ENCODE measurements at regions not wholly inside any gene's neighbourhood (a gene's known extent, or its start where the extent isn't known, plus 50 kb on each side); places are given as distances from the start of the nearest gene placed in this dataset.

DNA sequence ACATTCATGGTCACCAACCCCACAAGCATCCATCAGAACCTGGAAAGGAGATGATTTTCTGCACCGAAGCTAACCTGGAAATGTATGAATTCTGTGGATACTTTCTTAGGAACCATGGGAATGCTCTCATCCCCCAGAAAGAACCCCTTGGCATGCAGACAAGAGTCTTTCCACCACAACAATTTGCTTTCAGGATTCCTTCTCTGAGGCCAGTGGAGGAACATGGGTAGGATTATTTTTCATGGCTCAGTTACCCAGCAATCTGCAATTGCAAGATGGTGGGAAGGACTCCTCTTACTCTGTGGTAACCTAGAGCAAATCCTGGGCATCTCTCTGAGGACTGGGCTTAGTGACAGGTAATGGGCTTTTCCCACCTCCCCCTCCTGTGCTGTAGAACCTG is 131.9 kb upstream of the MSX1 start:
- Histone ChIP-seq H4K20me1 (ENCODE audit: insufficient read depth) (no peaks in the 10 kb centered on the region), H3K4me1 (replicated peaks; ENCODE audit: insufficient read depth) (no peaks in the 10 kb centered on the region), H2AFZ (no peak overlapping the region), H3K27ac (no peak overlapping the region), H3K9me3 (ENCODE audit: insufficient read depth, low read depth) (no peaks in the 10 kb centered on the region), H3K4me3 (no peak overlapping the region), H3K27me3 (ENCODE audit: insufficient read depth, low read depth) (no peaks in the 10 kb centered on the region), H3K36me3 (ENCODE audit: low read depth) (no peaks in the 10 kb centered on the region), H3K79me2 (ENCODE audit: low read depth) (no peaks in the 10 kb centered on the region), H3F3A (ENCODE audit: insufficient read depth, low read depth) (no peaks in the 10 kb centered on the region), H3K9me2 (ENCODE audit: insufficient read depth) (no peaks in the 10 kb centered on the region), H3K4me2 (no peak overlapping the region)
- CTCF ChIA-PET: no interaction called here
- DNase-seq: no peak
- POLR2A ChIA-PET (ENCODE audit: unreplicated experiment): no interaction called here
- no TSS peak for BruUV-seq (replicated peaks)
- TF ChIP-seq, protein P1, sequence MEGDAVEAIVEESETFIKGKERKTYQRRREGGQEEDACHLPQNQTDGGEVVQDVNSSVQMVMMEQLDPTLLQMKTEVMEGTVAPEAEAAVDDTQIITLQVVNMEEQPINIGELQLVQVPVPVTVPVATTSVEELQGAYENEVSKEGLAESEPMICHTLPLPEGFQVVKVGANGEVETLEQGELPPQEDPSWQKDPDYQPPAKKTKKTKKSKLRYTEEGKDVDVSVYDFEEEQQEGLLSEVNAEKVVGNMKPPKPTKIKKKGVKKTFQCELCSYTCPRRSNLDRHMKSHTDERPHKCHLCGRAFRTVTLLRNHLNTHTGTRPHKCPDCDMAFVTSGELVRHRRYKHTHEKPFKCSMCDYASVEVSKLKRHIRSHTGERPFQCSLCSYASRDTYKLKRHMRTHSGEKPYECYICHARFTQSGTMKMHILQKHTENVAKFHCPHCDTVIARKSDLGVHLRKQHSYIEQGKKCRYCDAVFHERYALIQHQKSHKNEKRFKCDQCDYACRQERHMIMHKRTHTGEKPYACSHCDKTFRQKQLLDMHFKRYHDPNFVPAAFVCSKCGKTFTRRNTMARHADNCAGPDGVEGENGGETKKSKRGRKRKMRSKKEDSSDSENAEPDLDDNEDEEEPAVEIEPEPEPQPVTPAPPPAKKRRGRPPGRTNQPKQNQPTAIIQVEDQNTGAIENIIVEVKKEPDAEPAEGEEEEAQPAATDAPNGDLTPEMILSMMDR (conservative IDR thresholded peaks at IDR 0.05): no peak
- TF ChIP-seq EZH2 (IDR thresholded peaks at IDR 0.05; ENCODE audit: low read depth): no peak
- intact Hi-C loops (cut with micrococcal nuclease; ENCODE audit: unreplicated experiment): no loop called here

DNA sequence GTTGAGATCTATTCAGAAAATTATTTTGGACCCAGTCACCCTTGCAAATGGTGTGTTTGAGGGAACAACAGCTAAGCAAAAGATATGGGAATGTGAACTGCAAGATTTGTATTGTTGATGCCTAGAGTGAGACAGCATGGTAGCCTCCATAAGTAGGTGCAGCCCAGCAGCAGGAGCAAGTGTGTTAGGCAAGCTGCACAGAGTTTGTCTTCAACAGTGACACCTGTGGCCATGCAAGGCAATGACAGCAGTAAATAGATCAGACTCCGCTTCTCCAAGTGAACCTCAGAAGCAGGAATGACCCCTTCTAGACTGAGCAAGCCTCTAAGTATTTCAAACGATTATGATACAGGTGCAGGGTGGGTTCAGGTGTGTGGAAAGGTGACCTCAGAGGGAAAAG is 133.4 kb upstream of the MSX1 start:
- H3K9me2 ChIP-seq (ENCODE audit: insufficient read depth): no peaks in the 10 kb centered on the region
- no peak overlapping the region for H3K27ac ChIP-seq
- H2AFZ ChIP-seq: no peak overlapping the region
- BruUV-seq (replicated peaks): no TSS peak
- no peak overlapping the region for H3K4me3 ChIP-seq
- intact Hi-C loops (cut with micrococcal nuclease; ENCODE audit: unreplicated experiment): no loop called here
- H3K27me3 ChIP-seq (ENCODE audit: insufficient read depth, low read depth): no peaks in the 10 kb centered on the region
- ChIA-PET CTCF (no interaction called here), POLR2A (ENCODE audit: unreplicated experiment) (no interaction called here)
- TF ChIP-seq EZH2 (IDR thresholded peaks at IDR 0.05; ENCODE audit: low read depth): no peak
- TF ChIP-seq, protein P1 (conservative IDR thresholded peaks at IDR 0.05): peak; percentile 52; the same call in 1 of the 2 replicates
- H3K9me3 ChIP-seq (ENCODE audit: insufficient read depth, low read depth): no peaks in the 10 kb centered on the region
- H3K36me3 ChIP-seq (ENCODE audit: low read depth): no peaks in the 10 kb centered on the region
- no peaks in the 10 kb centered on the region for H4K20me1 ChIP-seq (ENCODE audit: insufficient read depth)
- no peaks in the 10 kb centered on the region for H3F3A ChIP-seq (ENCODE audit: insufficient read depth, low read depth)
- H3K4me2 ChIP-seq: no peak overlapping the region
- H3K79me2 ChIP-seq (ENCODE audit: low read depth): no peaks in the 10 kb centered on the region
- no peak for DNase-seq
- no peaks in the 10 kb centered on the region for H3K4me1 ChIP-seq (replicated peaks; ENCODE audit: insufficient read depth)

DNA sequence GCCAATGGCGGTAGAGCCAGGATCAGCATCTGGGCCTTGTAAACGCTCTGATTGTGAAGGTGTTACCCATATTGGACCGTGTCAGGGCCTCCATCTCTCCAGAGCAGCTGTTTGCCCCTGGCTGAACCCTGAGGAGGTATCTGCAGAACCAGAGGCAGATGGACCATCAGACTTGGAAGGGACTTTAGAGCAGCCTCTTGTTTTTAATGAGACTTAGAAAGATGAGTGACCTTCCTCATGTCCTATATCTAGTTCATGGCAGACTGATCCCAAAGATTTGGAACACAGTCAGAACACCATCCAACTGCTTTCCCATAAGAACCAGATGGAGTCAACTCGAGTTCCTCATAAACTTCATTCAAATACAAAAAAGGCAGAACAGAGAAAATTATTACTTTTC is 135.1 kb upstream of the MSX1 start:
- TF ChIP-seq EZH2 (IDR thresholded peaks at IDR 0.05; ENCODE audit: low read depth): no peak
- TF ChIP-seq, protein P1 (conservative IDR thresholded peaks at IDR 0.05): no peak
- Histone ChIP-seq H3K27ac (no peak overlapping the region), H3K27me3 (ENCODE audit: insufficient read depth, low read depth) (no peaks in the 10 kb centered on the region), H3K79me2 (ENCODE audit: low read depth) (no peaks in the 10 kb centered on the region), H3K9me2 (ENCODE audit: insufficient read depth) (no peaks in the 10 kb centered on the region), H2AFZ (no peak overlapping the region), H4K20me1 (ENCODE audit: insufficient read depth) (no peaks in the 10 kb centered on the region), H3K4me1 (replicated peaks; ENCODE audit: insufficient read depth) (no peaks in the 10 kb centered on the region), H3F3A (ENCODE audit: insufficient read depth, low read depth) (no peaks in the 10 kb centered on the region), H3K9me3 (ENCODE audit: insufficient read depth, low read depth) (no peaks in the 10 kb centered on the region), H3K4me3 (no peak overlapping the region), H3K4me2 (no peak overlapping the region), H3K36me3 (ENCODE audit: low read depth) (no peaks in the 10 kb centered on the region)
- ChIA-PET CTCF (no interaction called here), POLR2A (ENCODE audit: unreplicated experiment) (no interaction called here)
- no peak for DNase-seq
- no TSS peak for BruUV-seq (replicated peaks)
- intact Hi-C loops (cut with micrococcal nuclease; ENCODE audit: unreplicated experiment): no loop called here

Data from PC-9 (cell line).